HK-2 (cell line): ENCODE measurements at regions not wholly inside any gene's neighbourhood (a gene's known extent, or its start where the extent isn't known, plus 50 kb on each side); places are given as distances from the start of the nearest gene placed in this dataset.
A peak's percentile ranks its signal among the peaks of the same experiment; 100 is the strongest.

Experiments used
- DNase-seq: peaks from one replicate; pipeline ENCODE4 v3.0.0-alpha.2; 2018; ENCODE audit not compliant: unreplicated experiment

DNA sequence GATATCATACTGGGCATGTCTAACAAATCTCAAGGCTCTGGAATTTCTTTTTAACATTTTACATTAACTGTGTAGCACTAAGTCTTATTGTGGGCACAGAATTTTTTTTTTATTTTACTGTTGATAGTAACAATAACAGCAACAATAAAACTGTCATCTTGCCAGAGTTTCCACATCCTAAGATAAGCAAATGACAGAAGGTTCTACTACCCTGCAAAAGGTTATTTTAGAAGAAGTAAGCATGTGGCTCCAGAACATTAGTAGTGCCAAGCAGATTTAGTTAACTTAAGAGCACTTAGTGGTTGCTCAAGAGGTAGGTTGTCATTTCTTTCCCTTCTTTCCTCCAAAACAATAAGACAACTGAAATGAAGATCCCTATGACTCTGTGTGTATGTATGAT lies 743.0 kb upstream of the CBLB start:
- no peak for DNase-seq

DNA sequence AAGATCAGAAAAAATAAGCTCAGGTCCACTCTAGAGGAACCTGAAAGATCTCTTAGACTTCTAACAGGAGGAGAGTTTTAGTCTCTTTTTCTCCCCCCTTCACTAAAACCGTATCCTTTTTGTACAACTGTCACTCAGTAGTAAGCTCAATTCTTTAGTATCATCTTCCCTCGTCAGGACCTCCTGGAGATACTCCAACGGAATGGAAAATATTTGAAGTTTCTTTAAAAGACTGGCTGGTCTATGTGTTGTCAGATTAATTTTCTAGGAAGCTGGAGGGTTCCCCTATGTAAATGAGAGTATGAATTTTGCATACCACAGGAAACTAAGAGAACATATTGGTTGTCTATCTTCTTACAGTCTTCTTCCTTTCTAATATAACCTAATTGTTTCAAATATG lies 747.7 kb upstream of the CBLB start:
- no peak for DNase-seq

DNA sequence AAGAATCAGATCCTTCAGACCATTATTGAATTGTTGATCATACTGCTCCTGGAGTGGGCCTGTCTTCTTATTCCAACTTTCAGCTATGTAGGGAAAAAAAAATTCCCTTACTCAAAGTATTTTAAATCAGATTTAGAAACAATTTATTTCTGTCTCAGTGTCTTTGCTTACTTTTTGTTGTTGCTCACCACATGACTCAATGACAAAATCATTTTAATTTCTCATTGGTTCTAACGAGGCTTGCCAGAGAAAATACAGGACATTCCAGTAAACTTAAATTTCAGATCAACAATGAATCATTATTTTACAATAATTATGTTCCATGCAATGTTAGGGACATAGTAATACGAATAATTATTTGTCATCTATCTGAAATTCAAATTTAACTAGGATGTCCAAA lies 748.5 kb upstream of the CBLB start:
- no peak for DNase-seq

DNA sequence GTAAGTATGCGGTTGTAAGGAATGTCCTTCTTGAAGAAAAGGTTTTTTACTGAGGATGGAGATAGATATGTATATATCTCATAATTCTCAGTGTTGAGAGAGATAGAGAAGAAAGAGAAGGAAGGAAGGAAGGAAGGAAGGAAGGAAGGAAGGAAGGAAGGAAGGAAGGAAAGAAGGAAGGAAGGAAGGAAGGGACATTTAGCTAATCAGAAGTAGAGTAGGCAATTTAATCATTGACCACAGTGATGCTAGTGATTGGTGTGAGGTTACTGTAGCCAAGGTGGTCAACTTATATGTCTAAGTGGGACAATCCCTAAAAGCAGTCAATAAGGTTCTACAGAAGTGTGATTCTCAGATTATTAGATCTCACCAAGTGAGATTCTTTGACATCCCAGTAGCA lies 751.8 kb upstream of the CBLB start:
- no peak for DNase-seq

DNA sequence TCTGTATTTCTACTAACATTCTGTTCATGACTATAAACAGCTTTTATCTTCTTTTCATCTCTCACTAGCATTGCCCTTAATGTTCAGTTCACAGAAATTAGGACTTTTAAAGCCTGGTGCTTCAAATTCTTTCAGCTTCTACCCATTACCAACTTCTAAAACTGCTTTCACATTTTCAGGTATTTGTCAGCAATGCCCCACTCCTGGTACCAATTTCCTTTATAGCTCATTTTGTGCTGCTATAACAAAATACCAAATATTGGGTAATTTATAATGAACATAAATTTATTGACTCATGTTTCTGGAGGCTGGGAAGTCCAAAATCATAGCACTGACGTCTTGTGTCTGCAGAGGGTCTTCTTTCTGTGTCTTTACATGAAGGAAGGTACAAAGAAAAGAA lies 753.1 kb upstream of the CCDC54 start:
- no peak for DNase-seq

DNA sequence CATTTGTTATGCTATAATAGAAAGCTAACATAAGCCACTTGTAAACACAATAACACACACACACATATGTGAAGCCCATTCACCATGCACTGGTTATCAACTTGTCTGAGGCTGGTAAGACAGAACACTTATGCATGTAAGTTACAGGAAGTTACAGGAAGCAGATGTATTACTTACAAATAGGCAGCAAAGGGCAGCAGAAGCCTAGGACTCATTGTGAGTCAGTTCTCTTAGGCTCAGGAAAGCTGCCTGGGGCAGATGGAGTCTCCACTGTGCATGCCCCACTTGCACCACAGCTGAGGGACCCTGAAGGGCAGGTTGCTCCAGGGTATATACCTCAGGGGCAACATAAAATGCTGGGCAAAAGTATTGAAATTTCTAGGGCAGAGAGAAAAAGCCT lies 748.8 kb upstream of the CCDC54 start:
- peak; percentile 11 for DNase-seq

DNA sequence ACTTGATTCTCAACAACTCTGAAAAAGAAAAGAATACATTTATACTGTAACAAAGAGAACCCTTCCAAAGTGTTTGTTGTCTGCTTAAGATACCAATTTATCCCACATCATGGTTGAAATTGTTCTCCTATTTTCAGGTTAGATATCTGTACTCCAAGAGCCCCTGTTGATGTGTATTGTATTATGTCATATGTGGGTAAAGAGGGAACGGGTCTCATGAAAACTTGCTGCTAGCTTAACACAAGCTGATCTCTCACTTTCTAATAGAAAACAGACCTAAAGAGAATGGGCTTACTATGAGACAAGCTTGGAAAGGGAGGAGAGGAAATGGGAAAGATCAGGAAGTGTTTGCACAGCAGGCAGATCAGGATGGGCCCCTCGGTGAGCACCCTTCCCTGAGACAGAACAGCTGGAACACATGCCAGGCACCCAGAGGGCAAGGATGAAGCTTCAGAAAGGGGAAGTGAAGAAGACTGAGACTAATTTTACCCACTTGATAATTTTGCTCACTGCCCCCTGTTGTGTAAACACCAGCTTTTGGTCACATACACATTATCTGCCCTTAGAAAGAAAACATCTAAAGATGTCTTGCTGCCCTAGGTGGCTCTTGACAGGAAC lies 747.9 kb upstream of the CCDC54 start:
- no peak for DNase-seq

DNA sequence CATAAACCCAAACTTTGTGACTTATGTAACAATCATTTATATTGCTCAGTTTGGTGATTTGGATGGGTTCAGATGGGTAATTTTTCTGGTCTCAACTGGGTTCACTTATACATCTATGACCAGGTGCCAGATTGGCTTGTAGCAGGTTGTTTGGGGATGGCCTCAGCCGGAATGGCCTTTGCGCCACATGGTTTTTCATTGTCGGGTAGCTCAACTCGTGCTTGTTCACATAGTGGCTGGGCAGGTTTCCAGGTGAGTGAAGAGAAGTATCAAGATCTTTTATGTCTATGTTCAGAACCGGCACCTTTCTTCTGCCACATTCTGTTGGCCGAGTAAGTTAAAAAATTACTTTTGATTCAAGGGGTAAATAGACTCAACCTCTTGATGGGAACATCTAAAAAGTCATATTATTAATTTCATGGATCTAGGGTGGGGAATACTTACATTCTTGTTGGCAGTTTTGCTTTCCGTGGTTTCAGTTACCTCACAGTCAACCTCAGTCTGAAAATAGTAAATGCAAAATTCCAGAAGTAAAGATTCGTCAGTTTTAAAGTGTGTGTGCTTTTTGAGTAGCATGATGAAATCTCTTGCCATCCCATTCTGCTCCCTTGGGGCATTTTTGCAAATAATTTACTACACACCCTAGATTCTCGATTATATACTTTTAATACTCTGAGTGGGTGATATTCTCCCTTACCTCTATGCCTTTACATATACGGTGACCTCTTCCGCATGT lies 745.7 kb upstream of the CCDC54 start:
- DNase-seq = no peak

DNA sequence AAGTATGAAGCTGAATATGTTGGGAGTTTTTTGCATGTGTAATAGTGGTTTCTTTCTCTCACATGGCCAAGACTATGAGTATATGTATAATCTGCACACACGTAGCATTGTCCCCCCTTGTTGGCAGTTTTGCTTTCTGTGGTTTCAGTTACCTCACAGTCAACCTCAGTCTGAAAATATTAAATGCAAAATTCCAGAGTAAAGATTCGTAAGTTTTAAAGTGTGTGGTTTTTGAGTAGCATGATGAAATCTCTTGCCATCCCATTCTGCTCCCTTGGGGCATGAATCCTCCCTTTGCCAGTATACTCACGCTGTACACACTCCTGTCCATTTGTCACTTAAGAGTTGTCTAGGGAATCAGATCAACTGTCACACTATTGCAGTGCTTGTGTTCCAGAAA lies 742.0 kb upstream of the CCDC54 start:
- DNase-seq = peak; percentile 37

DNA sequence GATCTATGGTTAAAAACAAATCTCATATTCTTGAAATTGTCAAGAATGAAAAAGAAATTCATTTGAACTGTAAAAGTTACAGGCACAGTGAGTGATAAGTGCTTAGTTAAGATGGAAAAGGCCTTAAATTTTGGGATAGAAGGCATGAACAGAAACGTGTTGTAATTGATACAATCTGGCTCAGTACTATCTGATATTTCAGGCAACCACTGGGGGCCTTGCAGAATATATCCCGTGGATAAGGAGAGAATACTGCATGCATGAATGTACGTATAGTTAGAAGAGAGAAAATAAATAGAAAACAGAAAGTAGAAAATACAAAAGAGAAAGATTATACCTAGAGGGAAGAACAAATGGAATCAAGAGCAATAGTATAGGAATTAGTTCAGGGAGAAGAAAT lies 741.4 kb upstream of the CCDC54 start:
- DNase-seq = no peak

DNA sequence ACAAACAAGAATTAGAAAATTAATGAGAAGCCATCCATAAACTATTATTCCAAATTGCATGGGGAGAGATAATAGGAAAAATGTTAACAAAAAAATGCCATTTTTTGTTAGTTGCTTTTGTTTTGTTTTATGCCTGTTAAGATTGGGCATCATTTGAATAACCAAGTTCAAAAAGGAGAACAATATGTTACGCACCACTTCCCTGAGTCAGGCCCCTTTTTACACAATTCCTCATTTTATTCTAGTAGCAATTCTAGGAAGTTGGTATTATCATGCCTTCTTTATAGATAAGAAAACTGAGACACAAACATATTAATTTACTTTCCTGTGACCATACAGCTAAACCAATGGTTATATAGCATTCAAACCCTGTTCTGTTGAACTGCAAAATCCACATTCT lies 736.9 kb upstream of the CCDC54 start:
- no peak for DNase-seq

DNA sequence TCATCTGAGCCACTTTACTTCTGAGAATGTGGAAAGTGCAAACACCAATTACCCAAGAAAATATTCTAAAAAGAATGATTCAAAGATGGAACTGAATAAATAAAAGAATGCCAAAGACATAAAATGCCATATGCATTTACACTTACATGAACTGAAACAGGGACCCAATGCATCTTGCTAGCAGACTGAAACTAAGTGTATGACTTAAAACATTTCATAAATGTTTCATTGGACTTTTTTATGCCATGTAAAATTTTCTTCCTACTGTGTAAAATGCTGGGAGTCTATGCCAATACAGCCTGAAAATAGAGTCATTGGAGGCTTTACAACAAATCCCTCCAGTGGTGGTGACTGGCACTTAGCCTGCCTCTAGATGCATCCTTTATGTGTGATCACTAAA lies 735.1 kb upstream of the CCDC54 start:
- DNase-seq = no peak

DNA sequence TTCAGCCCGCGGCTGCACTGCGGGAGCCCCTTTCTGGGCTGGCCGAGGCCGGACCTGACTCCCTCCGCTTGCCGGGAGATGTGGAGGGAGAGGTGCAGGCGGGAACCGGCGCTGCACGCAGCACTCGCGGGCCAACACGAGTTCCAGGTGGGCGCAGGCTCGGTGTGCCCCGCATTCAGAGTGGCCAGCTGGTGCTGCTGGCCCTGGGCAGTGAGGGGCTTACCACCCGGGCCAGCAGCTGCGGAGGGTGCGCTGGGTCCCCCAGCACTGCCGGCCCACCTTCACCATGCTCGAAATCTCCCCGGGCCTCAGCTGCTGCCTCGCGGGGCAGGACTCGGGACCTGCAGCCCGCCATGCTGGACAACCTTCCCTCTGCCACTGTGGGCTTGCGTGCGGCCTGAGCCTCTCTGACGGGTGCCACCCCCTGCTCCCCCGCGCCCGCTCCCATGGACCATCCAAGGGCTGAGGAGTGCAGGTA lies 733.5 kb upstream of the CCDC54 start:
- no peak for DNase-seq

DNA sequence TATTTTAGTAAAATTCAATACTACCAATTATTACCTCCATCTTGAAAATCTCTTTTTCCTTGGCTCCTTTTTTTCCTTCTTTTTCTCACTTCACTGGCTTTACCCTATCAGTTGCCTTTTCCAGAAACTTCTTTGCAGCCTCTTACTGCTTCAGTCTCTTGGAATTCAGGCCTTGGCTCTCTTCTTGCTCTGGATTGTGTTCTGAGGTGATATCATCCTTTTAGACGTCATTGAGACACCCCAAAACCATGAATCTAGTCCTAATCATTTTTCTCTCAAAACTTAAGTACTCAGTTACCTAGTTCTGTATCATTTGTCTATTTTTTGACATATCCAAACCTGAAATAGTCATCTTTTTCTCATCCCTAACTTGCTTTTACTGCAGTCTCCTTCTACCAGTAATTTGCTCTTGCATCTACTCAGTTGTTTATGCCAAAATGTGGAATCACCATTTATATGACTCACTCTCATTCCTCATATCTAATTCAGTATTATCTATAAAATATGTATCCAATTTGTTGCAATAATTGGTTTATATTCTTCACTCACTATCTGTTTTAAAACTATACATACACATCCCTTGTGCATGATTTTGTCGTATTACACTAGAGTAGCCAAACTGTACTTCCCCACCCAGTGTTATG lies 703.2 kb upstream of the CCDC54 start:
- no peak for DNase-seq

DNA sequence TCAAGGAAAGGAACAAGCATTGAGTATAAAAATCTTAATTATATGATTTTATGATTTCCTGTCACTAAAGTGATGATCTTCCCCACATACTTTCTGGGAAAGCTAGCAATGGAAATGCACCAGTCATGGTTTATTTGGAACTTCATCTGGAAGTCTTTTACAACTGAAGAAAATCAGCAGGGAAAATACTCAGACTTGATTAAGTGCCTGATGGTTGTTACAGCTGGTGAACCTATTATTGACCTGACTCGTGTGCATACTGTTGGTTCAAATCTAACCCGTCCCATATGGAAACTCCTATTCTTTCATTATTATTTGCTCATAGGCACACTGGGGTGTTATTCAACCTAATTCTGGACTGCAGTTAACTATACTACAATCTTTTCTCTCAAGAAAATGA lies 701.8 kb upstream of the CCDC54 start:
- no peak for DNase-seq

DNA sequence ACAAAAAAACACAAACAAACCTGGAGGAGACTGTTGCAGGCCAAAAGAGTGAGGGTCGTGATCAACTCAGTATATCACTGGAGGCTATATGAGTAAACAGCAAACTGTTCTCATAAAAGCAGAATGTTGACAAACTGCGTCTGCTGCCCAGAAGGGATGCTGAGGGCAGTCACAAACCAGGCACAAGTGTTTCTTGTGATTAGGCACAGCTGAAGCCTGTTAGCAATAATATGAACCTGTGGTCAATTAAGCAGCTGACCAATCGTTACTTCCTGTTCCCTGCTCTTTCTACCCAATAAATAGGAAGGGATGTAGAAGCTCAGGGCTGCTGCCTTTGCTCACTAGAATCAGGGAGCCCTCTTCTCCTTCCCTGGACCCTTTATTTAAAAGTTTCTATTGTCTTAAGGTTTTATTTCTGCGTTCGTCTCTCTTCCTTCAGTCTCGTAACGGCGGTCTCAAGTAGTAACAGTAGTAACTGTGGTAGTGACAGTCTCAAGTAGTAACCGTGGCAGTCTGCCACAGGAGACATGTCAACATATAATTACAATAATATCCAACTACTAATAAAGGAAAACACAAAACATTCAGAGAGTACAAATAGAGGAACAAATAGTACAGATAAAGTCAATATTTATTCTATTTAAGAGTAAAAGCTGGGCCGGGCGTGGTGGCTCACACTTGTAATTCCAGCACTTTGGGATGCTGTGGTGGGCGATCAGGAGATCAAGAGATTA lies 698.4 kb upstream of the CCDC54 start:
- no peak for DNase-seq

DNA sequence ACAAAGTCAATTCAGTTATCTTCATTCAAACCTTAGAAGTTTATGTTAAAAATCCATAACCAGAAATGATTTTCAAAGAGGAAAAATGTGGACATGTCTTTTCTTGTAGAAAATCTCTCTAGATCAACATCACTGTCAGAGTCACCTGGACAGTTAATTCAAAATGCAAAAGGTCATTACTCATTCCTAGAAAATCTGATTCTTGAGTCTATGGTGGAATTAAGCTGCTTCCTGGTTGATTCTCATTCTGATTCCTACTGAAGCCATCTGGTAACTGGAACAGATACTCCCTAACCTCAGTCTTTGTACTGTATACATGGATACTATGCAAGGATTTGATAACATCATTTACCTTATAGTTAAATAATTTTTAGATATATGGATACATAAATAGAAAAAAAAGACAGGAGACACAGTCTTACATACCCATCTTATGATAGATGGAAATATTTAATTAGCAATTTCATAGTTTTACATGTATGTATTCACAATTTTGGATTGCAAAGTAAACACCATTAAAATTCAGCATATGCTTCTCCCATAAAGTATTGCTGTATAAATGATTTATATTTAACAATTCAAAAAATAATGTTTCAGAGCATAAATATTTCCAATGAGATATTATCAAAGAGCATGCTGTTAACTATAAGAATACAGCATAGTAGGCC lies 693.2 kb upstream of the CCDC54 start:
- DNase-seq = no peak

DNA sequence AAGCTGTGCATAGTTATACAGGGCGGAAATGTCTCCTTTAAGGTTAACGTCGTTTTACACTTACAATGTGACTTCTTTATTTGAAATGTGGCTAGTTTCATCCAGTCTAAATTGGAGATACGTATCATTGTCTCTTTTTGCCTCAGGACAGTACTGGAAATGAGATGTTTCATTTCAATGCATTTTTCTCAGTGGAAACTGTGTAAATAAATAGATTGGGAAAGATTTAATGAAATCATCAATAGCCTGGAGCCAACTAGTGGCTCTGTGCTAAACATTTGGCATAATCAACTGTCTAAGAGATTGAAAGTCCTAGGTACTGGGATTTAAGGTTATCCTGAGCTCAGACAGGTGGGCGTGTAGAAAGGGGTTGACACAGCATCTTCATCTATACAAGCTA lies 691.5 kb upstream of the CCDC54 start:
- no peak for DNase-seq

DNA sequence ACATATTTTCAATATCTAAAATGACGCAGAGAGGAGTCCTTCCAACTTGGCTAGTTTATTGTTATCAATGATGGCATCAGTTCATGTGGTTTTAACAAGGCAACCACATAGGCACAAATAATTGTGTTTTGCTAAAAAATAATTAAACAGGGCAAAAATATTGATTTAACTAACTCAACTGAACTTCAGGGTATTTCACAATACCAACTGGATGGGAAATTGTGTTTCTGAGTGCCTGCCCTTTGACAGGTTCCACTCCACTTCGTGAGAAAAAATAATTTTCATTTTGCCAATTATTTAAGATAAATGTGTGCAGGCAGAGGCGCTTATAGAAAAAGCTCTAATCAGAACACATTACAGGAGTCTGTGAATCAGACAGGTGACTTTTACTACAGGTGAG lies 689.3 kb upstream of the CCDC54 start:
- DNase-seq = no peak

DNA sequence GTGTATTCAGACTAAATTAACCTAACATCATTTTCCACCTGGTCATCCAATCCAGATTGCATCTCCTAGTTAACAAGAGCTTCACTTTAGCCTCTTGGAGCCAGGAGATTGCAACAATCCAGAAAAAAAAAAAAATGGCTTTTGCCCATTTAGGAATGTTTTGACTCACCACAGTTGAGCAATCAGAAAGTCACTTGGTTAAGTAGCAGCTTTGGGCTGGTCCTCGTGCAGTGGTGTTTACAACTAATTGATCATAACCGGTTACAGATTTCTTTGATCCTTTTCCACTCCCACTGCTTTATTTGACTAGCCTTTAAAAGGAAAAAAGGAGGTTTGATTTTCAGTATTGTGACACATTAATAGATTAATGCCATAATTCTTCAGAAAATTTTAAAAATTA lies 688.8 kb upstream of the CCDC54 start:
- no peak for DNase-seq

DNA sequence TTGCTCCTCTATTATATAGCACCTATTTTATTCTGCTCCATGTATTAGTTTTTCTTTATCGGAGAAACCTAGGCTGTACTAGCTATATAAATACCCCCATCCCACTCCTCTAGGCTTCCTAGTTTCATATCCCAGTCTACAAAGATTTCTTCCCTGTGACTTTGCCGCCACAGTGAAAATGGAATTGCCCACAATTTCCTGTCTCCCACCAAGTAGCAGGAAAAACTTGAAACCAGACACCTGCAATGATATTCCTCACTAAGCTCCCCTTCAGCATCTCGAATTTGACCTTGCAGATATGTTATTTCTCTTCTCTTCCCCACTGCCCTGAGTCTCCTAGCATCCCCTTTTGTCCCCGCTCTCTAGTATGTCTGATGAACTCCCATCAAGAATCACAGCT lies 685.8 kb upstream of the CCDC54 start:
- no peak for DNase-seq

DNA sequence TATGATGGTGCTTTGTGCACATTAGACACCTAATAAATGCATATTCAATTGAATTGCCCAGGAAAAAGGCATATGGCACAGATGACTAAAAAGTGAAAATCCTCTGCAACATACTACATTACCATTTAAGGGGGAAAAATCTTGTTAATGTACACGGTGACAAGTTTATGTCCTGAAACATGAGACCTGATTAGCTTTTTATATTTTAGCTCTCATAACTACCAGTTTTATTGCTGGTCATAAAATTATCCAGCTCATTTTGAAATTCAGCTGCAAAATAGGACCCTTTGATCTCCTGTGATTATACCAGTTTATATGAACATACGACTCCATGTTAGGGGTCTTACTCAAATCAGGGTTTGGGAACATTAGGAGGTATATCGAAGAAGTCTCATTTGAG lies 684.6 kb upstream of the CCDC54 start:
- no peak for DNase-seq
